HL-60 (cell line): ENCODE measurements at regions not wholly inside any gene's neighbourhood (a gene's known extent, or its start where the extent isn't known, plus 50 kb on each side); places are given as distances from the start of the nearest gene placed in this dataset.

Experiments used
- DNase-seq, 2 experiments: peaks; one replicate each; pipeline ENCODE4 v3.0.0-alpha.2; 2010 to 2020; ENCODE audit warnings: low read depth in 1 of 2, low spot score in 1 of 2
- H3K27ac ChIP-seq: fragments of 250-450 bp; sonication (Bioruptor Pico); replicated peaks from 2 replicates; pipeline ENCODE4 v1.5.1; 2020; ENCODE audit warnings: mild to moderate bottlenecking, moderate library complexity
- H3K27me3 ChIP-seq: fragments of 250-450 bp; sonication (Bioruptor Pico); 2 replicates; pipeline ENCODE4 v1.5.1; 2021; ENCODE audit warnings: mild to moderate bottlenecking, moderate library complexity; ENCODE audit not compliant: insufficient read depth, poor library complexity, severe bottlenecking
- H3K4me3 ChIP-seq: replicated peaks from 2 replicates; pipeline ENCODE4 v1.5.1; 2011; ENCODE audit warnings: mild to moderate bottlenecking, control low read depth, low read length; ENCODE audit not compliant: insufficient read depth
- CTCF ChIP-seq: IDR thresholded peaks from one replicate; pipeline ENCODE4 v1.5.1; 2011; ENCODE audit warnings: low read length, control low read depth, inconsistent platforms; ENCODE audit not compliant: insufficient read depth
- GABPA ChIP-seq: IDR thresholded peaks from 2 replicates; pipeline ENCODE4 v1.6.1; 2012; ENCODE audit warnings: low read depth
- POLR2AphosphoS5 ChIP-seq: IDR thresholded peaks from 2 replicates; pipeline ENCODE4 v1.6.1; 2012; ENCODE audit warnings: low read depth
- REST ChIP-seq: IDR thresholded peaks from 2 replicates; pipeline ENCODE4 v1.6.1; 2012; ENCODE audit warnings: low read depth; ENCODE audit not compliant: insufficient replicate concordance
- SPI1 ChIP-seq: IDR thresholded peaks from 2 replicates; pipeline ENCODE4 v1.6.1; 2012; ENCODE audit warnings: low read depth, mild to moderate bottlenecking, borderline replicate concordance

- TF ChIP-seq CTCF (no peak), GABPA (no peak), SPI1 (no peak), REST (no peak), POLR2AphosphoS5 (no peak)
Measured at GRCh38 chr5:59943452-59944113, 50.1 kb upstream of the PDE4D start.

More at GRCh38 chr5:59943452-59944113, 50.1 kb upstream of the PDE4D start:
- DNase-seq: no peak
- no peak overlapping the region for H3K27ac ChIP-seq
- no peaks in the 10 kb centered on the region for H3K27me3 ChIP-seq
- H3K4me3 ChIP-seq: no peak overlapping the region
